Loucy (cell line): ENCODE measurements at regions not wholly inside any gene's neighbourhood (a gene's known extent, or its start where the extent isn't known, plus 50 kb on each side); places are given as distances from the start of the nearest gene placed in this dataset.

Experiments
- H2AFZ ChIP-seq: fragments of 200-600 bp; sonication (generic); 2 replicates; pipeline ENCODE4 v1.6.0; 2016; ENCODE audit warnings: antibody characterized with exemption, mild to moderate bottlenecking, low read length, moderate library complexity
- H3F3A ChIP-seq: fragments of 200-600 bp; 2 replicates; pipeline ENCODE4 v1.6.0; 2016; ENCODE audit warnings: antibody characterized with exemption, low read depth, mild to moderate bottlenecking
- H3K27me3 ChIP-seq: fragments of 200-600 bp; sonication (generic); 2 replicates; pipeline ENCODE4 v1.6.1; 2014; ENCODE audit warnings: low read length, mild to moderate bottlenecking; ENCODE audit not compliant: insufficient read depth, poor library complexity, severe bottlenecking
- H3K36me3 ChIP-seq: fragments of 200-600 bp; sonication (generic); 2 replicates; pipeline ENCODE4 v1.6.1; 2016; ENCODE audit warnings: low read length; ENCODE audit not compliant: insufficient read depth
- H3K4me1 ChIP-seq: fragments of 200-600 bp; sonication (generic); 2 replicates; pipeline ENCODE4 v1.5.1; 2014; ENCODE audit warnings: low read length, mild to moderate bottlenecking; ENCODE audit not compliant: insufficient read depth, poor library complexity, severe bottlenecking
- H3K4me2 ChIP-seq: fragments of 200-600 bp; sonication (generic); 2 replicates; pipeline ENCODE4 v1.6.0; 2014; ENCODE audit warnings: antibody characterized with exemption, low read length, low read depth, mild to moderate bottlenecking; ENCODE audit not compliant: poor library complexity, severe bottlenecking
- H3K4me3 ChIP-seq: fragments of 200-600 bp; sonication (generic); 2 replicates; pipeline ENCODE4 v1.5.1; 2014; ENCODE audit warnings: low read length, mild to moderate bottlenecking, mixed read lengths; ENCODE audit not compliant: poor library complexity, severe bottlenecking
- H3K79me2 ChIP-seq: fragments of 200-600 bp; sonication (generic); 2 replicates; pipeline ENCODE4 v1.6.1; 2014; ENCODE audit warnings: low read length; ENCODE audit not compliant: insufficient read depth
- H3K9ac ChIP-seq: fragments of 200-600 bp; sonication (generic); 2 replicates; pipeline ENCODE4 v1.6.0; 2014; ENCODE audit warnings: mild to moderate bottlenecking, low read depth, low read length, moderate library complexity; ENCODE audit not compliant: poor library complexity, severe bottlenecking
- H3K9me2 ChIP-seq: fragments of 200-600 bp; sonication (generic); replicated peaks from 2 replicates; pipeline ENCODE4 v1.6.1; 2016; ENCODE audit warnings: low read depth, low read length, mixed read lengths
- H3K9me3 ChIP-seq: fragments of 200-600 bp; sonication (generic); 2 replicates; pipeline ENCODE4 v1.6.1; 2014; ENCODE audit warnings: mild to moderate bottlenecking, antibody characterized with exemption, low read length, low read depth; ENCODE audit not compliant: insufficient read depth
- H4K20me1 ChIP-seq: fragments of 200-600 bp; sonication (generic); 2 replicates; pipeline ENCODE4 v1.6.0; 2014; ENCODE audit warnings: antibody characterized with exemption, low read length, mild to moderate bottlenecking; ENCODE audit not compliant: insufficient read depth, poor library complexity, severe bottlenecking
- CTCF ChIP-seq: fragments of 200-600 bp; sonication (generic); conservative IDR thresholded peaks from 2 replicates; pipeline ENCODE4 v1.5.1; 2014; ENCODE audit warnings: mild to moderate bottlenecking, antibody characterized with exemption, low read length
- EZH2phosphoT487 ChIP-seq: fragments of 200-600 bp; IDR thresholded peaks from 2 replicates; pipeline ENCODE4 v1.6.1; 2018; ENCODE audit warnings: antibody characterized with exemption, mild to moderate bottlenecking, moderate library complexity, borderline replicate concordance

GRCh38 chr17:22503322-22503899 lies 811.1 kb downstream of the KCNJ18 start:
- no peaks in the 10 kb centered on the region for H4K20me1 ChIP-seq
- H3K4me1 ChIP-seq: no peaks in the 10 kb centered on the region
- H3K9me3 ChIP-seq: 0 out of 2 replicates have a peak, but pooled peaks cover 3% of the 10 kb centered on the region
- TF ChIP-seq CTCF (no peak), EZH2phosphoT487 (no peak)
- no peak overlapping the region for H3K4me3 ChIP-seq
- H3K36me3 ChIP-seq: no peaks in the 10 kb centered on the region
- H3K79me2 ChIP-seq: no peaks in the 10 kb centered on the region
- no peaks in the 10 kb centered on the region for H3K9me2 ChIP-seq
- no peak overlapping the region for H3K4me2 ChIP-seq
- H3F3A ChIP-seq: no peaks in the 10 kb centered on the region
- H3K9ac ChIP-seq: no peak overlapping the region
- H3K27me3 ChIP-seq: no peaks in the 10 kb centered on the region
- H2AFZ ChIP-seq: no peak overlapping the region

- Histone ChIP-seq H3K9me3 (0 out of 2 replicates have a peak, but pooled peaks cover 3% of the 10 kb centered on the region), H3K4me3 (no peak overlapping the region), H3K79me2 (no peaks in the 10 kb centered on the region)
Measured at GRCh38 chr17:22505660-22506059, 813.3 kb downstream of the KCNJ18 start.

GRCh38 chr17:22506231-22506630 lies 813.9 kb downstream of the KCNJ18 start:
- Histone ChIP-seq H3K9me2 (no peaks in the 10 kb centered on the region), H3K27me3 (no peaks in the 10 kb centered on the region), H3K9me3 (0 out of 2 replicates have a peak, but pooled peaks cover 3% of the 10 kb centered on the region), H2AFZ (no peak overlapping the region), H3K4me1 (no peaks in the 10 kb centered on the region), H3F3A (no peaks in the 10 kb centered on the region), H3K4me2 (no peak overlapping the region), H3K9ac (no peak overlapping the region), H4K20me1 (no peaks in the 10 kb centered on the region), H3K4me3 (no peak overlapping the region), H3K79me2 (no peaks in the 10 kb centered on the region), H3K36me3 (no peaks in the 10 kb centered on the region)
- no peak for TF ChIP-seq CTCF
- no peak for TF ChIP-seq EZH2phosphoT487

More at GRCh38 chr17:22505660-22506059, 813.3 kb downstream of the KCNJ18 start:
- H3F3A ChIP-seq: no peaks in the 10 kb centered on the region
- H3K9ac ChIP-seq: no peak overlapping the region
- H4K20me1 ChIP-seq: no peaks in the 10 kb centered on the region
- no peak for TF ChIP-seq CTCF
- TF ChIP-seq EZH2phosphoT487: no peak
- no peaks in the 10 kb centered on the region for H3K9me2 ChIP-seq
- no peak overlapping the region for H3K4me2 ChIP-seq
- H2AFZ ChIP-seq: no peak overlapping the region
- no peaks in the 10 kb centered on the region for H3K4me1 ChIP-seq
- H3K36me3 ChIP-seq: no peaks in the 10 kb centered on the region
- H3K27me3 ChIP-seq: no peaks in the 10 kb centered on the region
